ENCODE measurements at regions not wholly inside any gene's neighbourhood (a gene's known extent, or its start where the extent isn't known, plus 50 kb on each side); places are given as distances from the start of the nearest gene placed in this dataset.

DNA sequence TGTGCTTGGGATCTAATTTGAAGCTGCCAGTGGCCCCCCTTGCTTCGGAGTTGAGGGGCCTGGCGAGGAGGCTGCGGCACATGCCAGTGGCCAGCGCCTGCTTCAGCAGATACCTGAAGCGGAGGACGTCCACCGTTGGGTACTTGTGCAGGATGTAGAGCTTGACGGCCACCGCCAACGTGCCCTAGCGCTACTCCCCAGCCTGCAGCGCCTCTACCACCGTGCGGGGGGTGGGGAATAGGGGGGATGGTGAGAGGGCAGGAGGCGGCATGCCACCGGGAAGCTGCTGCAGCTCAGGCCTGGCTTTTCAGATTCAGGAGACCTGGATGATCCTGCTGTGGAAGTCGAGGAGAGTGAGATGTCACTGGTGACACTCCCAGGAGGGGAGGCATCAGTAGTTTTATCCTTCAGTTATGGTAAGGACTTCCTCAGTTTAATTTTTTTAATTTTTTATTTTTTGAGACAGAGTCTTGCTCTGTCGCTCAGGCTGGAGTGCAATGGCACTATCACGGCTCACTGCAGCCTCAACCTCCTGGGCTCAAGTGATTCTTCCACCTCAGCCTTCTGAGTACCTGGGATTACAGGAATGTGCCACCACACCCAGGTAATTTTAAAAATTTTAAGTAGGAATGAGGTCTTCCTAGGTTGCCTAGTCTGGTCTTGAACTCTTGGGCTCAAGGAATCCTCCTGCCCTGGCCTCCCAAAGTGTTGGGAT is 150.6 kb upstream of the FRMD4B start:
- no peak overlapping the region for H3K4me3 ChIP-seq (ENCODE audit: low read depth, low read length)
- TF ChIP-seq, protein P1, sequence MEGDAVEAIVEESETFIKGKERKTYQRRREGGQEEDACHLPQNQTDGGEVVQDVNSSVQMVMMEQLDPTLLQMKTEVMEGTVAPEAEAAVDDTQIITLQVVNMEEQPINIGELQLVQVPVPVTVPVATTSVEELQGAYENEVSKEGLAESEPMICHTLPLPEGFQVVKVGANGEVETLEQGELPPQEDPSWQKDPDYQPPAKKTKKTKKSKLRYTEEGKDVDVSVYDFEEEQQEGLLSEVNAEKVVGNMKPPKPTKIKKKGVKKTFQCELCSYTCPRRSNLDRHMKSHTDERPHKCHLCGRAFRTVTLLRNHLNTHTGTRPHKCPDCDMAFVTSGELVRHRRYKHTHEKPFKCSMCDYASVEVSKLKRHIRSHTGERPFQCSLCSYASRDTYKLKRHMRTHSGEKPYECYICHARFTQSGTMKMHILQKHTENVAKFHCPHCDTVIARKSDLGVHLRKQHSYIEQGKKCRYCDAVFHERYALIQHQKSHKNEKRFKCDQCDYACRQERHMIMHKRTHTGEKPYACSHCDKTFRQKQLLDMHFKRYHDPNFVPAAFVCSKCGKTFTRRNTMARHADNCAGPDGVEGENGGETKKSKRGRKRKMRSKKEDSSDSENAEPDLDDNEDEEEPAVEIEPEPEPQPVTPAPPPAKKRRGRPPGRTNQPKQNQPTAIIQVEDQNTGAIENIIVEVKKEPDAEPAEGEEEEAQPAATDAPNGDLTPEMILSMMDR (IDR thresholded peaks at IDR 0.05; ENCODE audit: borderline replicate concordance, insufficient read depth, low read depth, low read length) = no peak

DNA sequence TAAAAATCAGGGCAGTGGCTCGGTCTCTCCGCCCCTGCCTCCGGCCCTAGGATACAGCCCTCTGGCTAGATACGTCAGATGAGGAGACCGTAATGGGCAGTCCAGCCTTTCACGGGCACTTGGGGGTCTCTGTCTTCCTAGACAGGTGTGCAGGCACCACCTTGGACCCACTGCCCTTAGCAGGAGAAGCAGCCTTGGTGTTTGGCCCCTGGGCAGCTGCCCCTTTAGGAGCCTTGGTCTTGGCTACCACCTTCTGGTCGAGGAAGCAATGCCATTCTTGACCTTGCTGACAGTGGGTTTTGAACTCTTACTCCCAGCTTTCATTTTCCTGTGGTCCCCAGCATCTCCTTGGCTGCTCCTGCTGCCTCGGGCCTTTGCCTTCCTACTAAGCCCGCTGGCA is 149.7 kb upstream of the FRMD4B start:
- H3K4me3 ChIP-seq (ENCODE audit: low read depth, low read length) = no peak overlapping the region
- TF ChIP-seq, protein P1 (IDR thresholded peaks at IDR 0.05; ENCODE audit: borderline replicate concordance, insufficient read depth, low read depth, low read length) = 0 out of 2 replicates have a peak, but pooled peaks have one; percentile 0

DNA sequence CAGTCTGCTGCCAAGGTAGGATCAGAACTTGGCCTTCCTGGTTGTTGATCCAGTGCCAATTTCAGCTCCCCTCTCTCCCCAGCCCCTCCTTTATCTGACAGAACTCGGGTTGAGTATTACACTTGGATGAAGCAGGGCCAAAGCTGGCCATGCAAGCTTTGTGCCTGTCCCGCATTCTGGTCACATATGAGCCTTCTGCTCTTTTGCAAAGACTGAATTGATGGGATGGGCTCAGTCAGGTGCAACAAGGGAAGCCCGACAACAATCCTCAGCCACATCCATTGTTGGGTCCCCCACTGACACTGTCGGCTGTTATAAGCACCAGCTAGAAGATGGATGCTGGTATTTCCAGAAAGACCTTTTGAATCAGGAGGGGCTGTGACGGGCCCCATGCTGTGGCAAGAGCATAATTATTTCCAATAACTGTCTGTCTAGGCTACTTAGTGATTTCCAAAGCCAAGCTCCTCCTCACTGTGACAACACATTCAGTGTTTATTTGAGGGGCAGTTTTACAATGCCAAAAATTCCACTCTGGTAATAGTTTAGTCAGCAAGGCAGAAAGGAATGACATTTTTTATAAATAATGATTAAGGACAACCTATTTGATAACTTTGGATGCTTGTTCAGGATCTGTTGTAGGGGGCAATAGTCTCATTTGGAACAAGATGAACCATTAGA is 146.8 kb upstream of the FRMD4B start:
- H3K4me3 ChIP-seq (ENCODE audit: low read depth, low read length) = no peak overlapping the region
- TF ChIP-seq, protein P1 (IDR thresholded peaks at IDR 0.05; ENCODE audit: borderline replicate concordance, insufficient read depth, low read depth, low read length) = no peak

DNA sequence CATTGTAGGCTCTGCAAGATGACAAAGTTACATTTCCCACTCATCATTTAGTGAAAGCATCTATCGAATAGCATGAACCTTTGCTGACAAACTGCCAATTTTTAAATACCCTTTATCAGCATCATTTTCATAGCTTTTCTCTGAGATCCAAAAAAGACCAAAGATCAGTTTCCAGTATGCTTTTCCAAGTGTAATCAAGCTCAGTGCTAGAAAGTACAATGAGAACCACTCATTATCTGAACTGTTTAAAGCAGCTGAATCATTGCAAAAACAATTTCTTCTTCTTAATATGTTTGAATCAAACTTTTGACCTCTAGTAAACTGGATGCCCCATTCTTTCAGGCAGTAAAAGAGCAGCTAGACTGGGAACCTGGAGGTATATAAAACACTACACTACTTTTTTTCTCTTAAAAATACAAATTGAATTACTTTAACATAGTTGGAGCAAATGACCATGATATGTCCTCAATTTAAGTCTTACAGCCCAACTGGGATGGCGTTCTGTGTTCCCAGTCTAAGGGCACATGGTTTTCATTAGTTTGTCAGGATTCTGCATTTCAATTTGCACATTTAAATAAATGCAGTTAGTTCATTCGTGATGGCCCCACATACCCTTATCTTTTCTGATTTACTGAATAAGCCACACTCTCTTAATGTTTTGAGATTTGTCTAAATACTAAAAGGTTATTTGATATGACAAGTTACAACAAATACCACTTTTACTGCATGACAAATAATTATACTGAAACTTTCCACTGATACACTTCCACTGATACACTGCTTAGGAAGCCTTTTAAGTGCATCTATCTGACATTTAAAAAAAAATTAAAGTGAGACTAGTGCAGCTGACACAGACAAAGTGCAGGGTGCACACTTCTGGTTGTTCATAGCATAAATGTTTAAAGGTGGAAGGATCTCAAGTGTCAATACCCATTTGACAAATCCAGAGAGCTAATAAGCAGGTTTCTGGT is 146.0 kb upstream of the FRMD4B start:
- TF ChIP-seq, protein P1 (IDR thresholded peaks at IDR 0.05; ENCODE audit: borderline replicate concordance, insufficient read depth, low read depth, low read length) = no peak
- H3K4me3 ChIP-seq (ENCODE audit: low read depth, low read length) = no peak overlapping the region

DNA sequence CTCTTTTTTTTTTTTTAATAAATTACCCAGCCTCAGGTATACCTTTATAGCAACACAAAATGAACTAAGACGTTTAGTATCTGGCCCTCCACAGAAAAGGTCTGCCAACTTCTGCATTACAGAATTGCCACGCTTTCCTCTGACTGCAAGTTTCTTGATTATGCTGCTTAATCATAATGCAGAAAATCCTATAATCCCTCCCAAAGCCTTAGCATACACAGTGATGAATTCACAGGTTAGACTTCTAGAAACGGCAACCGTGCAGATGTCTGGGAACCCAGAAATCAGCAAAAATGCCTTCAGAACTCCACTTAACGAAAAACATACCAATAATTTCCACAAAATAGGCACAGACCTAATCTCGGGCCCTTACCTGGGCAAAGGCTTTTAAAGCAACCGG is 144.7 kb upstream of the FRMD4B start:
- no peak overlapping the region for H3K4me3 ChIP-seq (ENCODE audit: low read depth, low read length)
- TF ChIP-seq, protein P1 (IDR thresholded peaks at IDR 0.05; ENCODE audit: borderline replicate concordance, insufficient read depth, low read depth, low read length) = no peak

DNA sequence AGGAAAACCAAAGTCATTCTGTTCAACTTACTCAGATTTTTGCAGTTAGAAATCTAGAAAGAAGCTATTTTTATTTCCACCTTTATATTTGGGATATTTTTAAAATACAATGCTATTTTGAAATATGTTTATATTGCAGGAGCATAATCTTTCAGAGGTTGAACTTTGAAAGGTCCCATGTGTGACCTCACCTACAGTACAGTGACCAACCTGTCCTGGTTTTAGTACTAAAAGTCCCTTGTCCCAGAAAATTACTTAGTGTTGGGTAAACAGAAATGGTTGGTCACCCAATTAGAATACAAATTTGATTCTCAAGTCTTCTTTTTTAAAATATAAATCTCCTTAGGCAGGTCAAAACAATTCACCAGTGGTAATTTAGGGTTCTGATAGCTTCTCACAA is 141.6 kb upstream of the FRMD4B start:
- TF ChIP-seq, protein P1 (IDR thresholded peaks at IDR 0.05; ENCODE audit: borderline replicate concordance, insufficient read depth, low read depth, low read length) = no peak
- H3K4me3 ChIP-seq (ENCODE audit: low read depth, low read length) = no peak overlapping the region

Data from GM12875 (cell line).